Ovary (tissue), 3 donors: ENCODE measurements at regions not wholly inside any gene's neighbourhood (a gene's known extent, or its start where the extent isn't known, plus 50 kb on each side); places are given as distances from the start of the nearest gene placed in this dataset.

ENCODE experiments used
- CTCF ChIP-seq, 3 donors: fragments of 450-650 bp in 2 of 3; fragments of 200-600 bp in 1 of 3; IDR thresholded peaks; one replicate each; pipeline versions ENCODE4 v1.5.1 to v1.8.0; 2016 to 2022; ENCODE audit warnings: antibody characterized with exemption in 3 of 3, mild to moderate bottlenecking in 1 of 3
- EP300 ChIP-seq: sonication (generic); formaldehyde crosslinking; IDR thresholded peaks from one replicate; pipeline ENCODE4 v1.6.1; 2017; ENCODE audit warnings: antibody characterized with exemption
- donor health status: DM: no; HTN: no; CAD: no.

GRCh38 chr3:148510561-148510960, 187.1 kb upstream of the AGTR1 start:
- TF ChIP-seq CTCF (IDR thresholded peaks at IDR 0.05) = no peak
- TF ChIP-seq EP300 = no peak
